GM12878 (cell line): ENCODE measurements at regions not wholly inside any gene's neighbourhood (a gene's known extent, or its start where the extent isn't known, plus 50 kb on each side); places are given as distances from the start of the nearest gene placed in this dataset.

Experiments used
- CBX5 ChIP-seq: sonication (generic); IDR thresholded peaks from 2 replicates; pipeline ENCODE4 v1.6.1; 2016; ENCODE audit warnings: low read depth, moderate library complexity, mild to moderate bottlenecking, inconsistent platforms
- CEBPZ ChIP-seq: fragments of 150-350 bp; IDR thresholded peaks from 2 replicates; pipeline ENCODE4 v1.6.1; 2016; ENCODE audit warnings: low read depth, low read length
- CTCF ChIP-seq, 3 experiments: IDR thresholded peaks in 2 of 3; conservative IDR thresholded peaks in 1 of 3; 2 replicates each; pipeline ENCODE4 v1.5.1; 2011; ENCODE audit warnings: low read depth in 3 of 3, low read length in 3 of 3, mild to moderate bottlenecking in 3 of 3, control low read depth in 2 of 3, moderate library complexity in 2 of 3, inconsistent platforms in 1 of 3, mixed read lengths in 1 of 3; ENCODE audit not compliant: control insufficient read depth in 2 of 3, insufficient read depth in 1 of 3; ENCODE audit errors: extremely low read depth in 1 of 3
- ETV6 ChIP-seq, 2 experiments: fragments of 450-650 bp in 1 of 2; IDR thresholded peaks in 1 of 2; conservative IDR thresholded peaks in 1 of 2; 2 replicates each; pipeline ENCODE4 v1.6.1; 2014; ENCODE audit warnings: antibody characterized with exemption in 1 of 2, borderline replicate concordance in 1 of 2, low read depth in 1 of 2, mild to moderate bottlenecking in 1 of 2, moderate library complexity in 1 of 2
- MLLT1 ChIP-seq: fragments of 450-650 bp; IDR thresholded peaks from 2 replicates; pipeline ENCODE4 v1.6.1; 2016; ENCODE audit warnings: mild to moderate bottlenecking
- NFYA ChIP-seq: IDR thresholded peaks from 2 replicates; pipeline ENCODE4 v1.6.1; 2011; ENCODE audit warnings: low read depth, mild to moderate bottlenecking, low read length, improper control_type of control experiment, borderline replicate concordance
- POLR2AphosphoS5 ChIP-seq: IDR thresholded peaks from 2 replicates; pipeline ENCODE4 v1.6.1; 2011; ENCODE audit warnings: mild to moderate bottlenecking, low read length, inconsistent platforms
- RBBP5 ChIP-seq: fragments of 200-600 bp; sonication (generic); conservative IDR thresholded peaks from 2 replicates; pipeline ENCODE4 v1.6.1; 2016
- SMC3 ChIP-seq: IDR thresholded peaks from 2 replicates; pipeline ENCODE4 v1.6.1; 2011; ENCODE audit warnings: low read length, improper control_type of control experiment, borderline replicate concordance
- SREBF1 ChIP-seq: IDR thresholded peaks from 2 replicates; pipeline ENCODE4 v1.6.1; 2012; ENCODE audit warnings: mild to moderate bottlenecking, low read length
- ZNF687 ChIP-seq: fragments of 450-650 bp; IDR thresholded peaks from 2 replicates; pipeline ENCODE4 v1.6.1; 2017; ENCODE audit warnings: mild to moderate bottlenecking, moderate library complexity

- TF ChIP-seq MLLT1 (no peak), CBX5 (no peak), CTCF (IDR thresholded peaks at IDR 0.05 in 2 of 3, conservative IDR thresholded peaks at IDR 0.05 in 1 of 3; ENCODE audit: control insufficient read depth in 2 of 3, extremely low read depth in 1 of 3, insufficient read depth in 1 of 3, low read depth in 3 of 3, low read length in 3 of 3) (no peak), ETV6 (conservative IDR thresholded peaks at IDR 0.05 in 1 of 2, IDR thresholded peaks at IDR 0.05 in 1 of 2; ENCODE audit: borderline replicate concordance in 1 of 2, low read depth in 1 of 2) (no peak), NFYA (no peak), ZNF687 (no peak), SREBF1 (no peak), POLR2AphosphoS5 (no peak), SMC3 (no peak), CEBPZ (no peak), RBBP5 (no peak)
These were observed 330.1 kb upstream of the SMIM31 start for GRCh38 chr4:164423819-164424218.
